Kidney glomerular epithelial cell (primary cell): ENCODE measurements at regions not wholly inside any gene's neighbourhood (a gene's known extent, or its start where the extent isn't known, plus 50 kb on each side); places are given as distances from the start of the nearest gene placed in this dataset.

Experiments
- DNase-seq: peaks from one replicate; lab custom pipeline; 2025; lab: John Stamatoyannopoulos, UW

GRCh38 chr11:112355726-112356125 lies 95.1 kb upstream of the PLET1 start:
- DNase-seq = no peak

GRCh38 chr11:112357488-112357887 lies 96.8 kb upstream of the PLET1 start:
- no peak for DNase-seq

- no peak for DNase-seq
Measured at GRCh38 chr11:112361396-112361795, 100.7 kb upstream of the PLET1 start.

DNA sequence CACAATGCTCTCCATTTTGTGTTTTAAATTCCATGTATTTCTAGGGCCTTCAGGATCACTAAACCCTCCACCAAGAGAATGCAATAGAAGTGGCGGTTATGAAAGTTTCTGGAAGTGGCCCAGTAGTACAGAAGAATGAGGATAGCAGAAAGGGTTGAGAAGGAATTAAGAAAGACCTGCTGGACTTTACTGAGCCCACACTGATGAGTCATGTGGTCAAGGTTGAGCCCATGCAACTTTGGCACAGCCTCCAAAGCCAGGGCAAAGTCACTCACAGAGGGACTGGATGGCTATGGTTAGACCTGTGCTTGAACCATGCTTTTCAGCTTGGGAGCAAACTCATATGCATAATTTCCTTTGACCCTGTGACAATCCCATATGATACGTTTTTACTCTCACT lies 102.9 kb upstream of the PLET1 start:
- no peak for DNase-seq

DNA sequence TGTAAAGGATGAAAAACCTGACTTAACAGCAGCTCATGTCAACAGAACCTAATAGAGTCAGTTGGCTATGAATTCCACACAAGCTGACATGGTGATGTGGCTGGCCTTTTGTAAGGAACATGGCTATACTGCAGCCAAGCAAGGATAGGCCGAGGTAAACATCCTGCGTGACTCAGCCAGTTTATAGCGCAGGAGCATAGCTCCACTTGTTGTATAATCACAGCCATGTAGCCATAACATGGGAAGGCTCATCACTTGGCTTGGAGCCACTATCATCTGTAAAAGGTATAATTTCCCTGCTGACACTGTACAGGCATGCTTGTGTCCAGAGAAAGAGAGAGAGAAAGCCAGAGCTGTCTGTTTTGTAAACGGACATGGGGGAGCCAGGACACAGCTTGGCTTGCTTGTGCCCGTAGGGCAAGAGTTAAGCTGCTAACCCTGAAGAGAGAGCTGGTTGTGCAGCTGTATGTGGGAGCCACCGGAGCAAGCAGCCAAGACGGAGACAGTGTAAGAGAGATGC lies 104.4 kb upstream of the PLET1 start:
- DNase-seq = no peak

- DNase-seq = no peak
Measured at GRCh38 chr11:112366012-112366411, 105.4 kb upstream of the PLET1 start.

GRCh38 chr11:112366777-112367176 lies 106.1 kb upstream of the PLET1 start:
- DNase-seq = no peak

DNA sequence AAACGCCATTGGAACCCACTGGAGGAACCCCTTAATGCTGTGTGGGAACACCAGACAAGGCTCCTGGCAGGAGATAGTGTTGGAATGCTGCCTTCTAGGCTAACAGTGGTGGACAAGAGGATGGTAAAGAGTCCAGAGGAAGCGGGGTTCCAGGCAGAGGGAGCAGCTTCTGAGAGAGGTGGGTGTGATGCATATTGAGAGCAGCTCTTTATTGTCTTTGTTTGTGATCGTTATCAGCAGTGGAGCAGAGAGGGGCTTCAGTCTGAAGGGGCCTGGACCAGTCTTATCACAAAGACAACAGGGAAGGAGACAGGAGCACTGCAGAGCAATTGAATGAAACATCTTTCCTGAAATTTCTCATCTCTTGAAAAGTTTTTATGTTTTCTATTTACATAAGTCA lies 106.8 kb upstream of the PLET1 start:
- no peak for DNase-seq

DNA sequence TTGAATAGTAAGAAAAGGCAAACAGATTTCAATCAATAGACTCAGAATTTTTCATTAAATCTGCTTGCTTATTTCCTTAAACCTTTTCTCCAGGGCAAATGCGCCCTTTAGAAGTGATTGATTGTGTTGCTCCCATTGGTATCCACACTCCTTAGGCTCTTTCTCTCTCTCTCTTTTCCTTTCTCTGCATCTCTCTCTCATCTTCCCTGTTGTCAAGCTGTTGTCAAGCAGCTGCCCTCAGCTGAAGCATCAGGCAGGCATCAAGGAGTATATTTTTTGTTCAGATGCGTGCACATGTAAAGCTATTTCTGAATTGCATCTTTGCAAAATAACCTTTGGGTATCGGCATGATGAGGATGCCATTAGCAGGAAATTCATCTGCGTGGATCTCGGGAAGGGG lies 107.2 kb upstream of the PLET1 start:
- DNase-seq = no peak

DNA sequence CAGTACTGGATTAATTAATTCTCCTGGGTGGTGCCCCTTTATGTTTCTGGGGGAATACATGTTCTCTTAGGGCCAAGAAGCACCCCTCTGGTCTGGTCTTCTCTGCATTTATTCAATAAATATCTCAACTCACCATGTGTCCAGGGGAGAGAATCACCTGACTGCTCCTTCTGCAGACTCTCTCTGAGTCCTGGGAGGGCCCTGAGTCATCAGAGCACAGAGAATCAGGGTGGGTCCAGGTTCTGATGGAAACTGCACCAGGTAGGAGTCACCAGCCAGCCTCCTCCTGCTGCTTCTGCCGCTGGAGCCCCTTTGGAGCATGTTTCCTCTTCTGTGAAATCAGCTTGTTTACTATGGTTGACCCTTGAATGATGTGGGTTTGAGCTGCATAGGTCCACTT lies 107.7 kb upstream of the PLET1 start:
- no peak for DNase-seq

GRCh38 chr11:112369374-112369773 lies 108.7 kb upstream of the PLET1 start:
- DNase-seq = no peak

DNA sequence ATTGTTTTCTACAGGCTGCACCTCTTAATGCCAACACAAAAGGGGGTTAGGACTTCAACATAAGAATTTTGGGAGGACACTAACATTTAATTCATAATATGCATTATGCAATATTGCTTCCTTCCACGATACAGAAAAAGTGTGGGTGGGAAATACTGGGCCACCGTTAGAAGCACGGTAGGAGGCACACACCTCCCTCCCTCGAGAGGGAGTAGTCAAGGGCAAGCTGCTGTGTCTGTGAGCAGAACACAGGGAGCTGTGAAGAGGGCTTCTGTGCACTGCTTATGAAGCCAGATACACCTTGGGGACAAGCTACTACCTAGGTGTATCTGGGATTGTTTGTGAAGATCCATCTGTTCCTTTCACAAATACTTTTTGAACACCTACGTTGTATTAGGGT lies 109.3 kb upstream of the PLET1 start:
- no peak for DNase-seq

- DNase-seq = no peak
Measured at GRCh38 chr11:112374486-112375140, 114.0 kb upstream of the PLET1 start.

- DNase-seq = no peak
Measured at GRCh38 chr11:112377946-112378345, 117.3 kb upstream of the PLET1 start.

GRCh38 chr11:112380464-112380863 lies 119.8 kb upstream of the PLET1 start:
- DNase-seq = no peak

DNA sequence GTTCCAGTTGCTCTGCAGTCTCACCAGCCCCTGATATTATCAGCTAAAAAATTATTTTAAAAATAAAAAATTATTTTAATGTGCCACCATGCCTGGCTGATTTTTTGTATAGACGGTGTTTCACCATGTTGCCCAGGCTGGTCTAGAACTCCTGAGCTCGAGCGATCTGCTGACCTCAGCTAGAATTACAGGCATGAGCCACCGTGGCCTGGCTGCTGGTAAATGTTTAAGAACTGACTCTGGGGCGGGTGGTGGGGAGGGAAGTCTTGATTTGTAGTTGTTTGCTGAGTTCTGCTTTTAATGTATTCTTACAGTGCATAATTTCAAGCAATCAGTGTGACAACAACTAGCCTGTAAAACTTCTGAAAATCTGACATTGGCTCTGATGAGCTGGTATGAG lies 120.9 kb upstream of the PLET1 start:
- no peak for DNase-seq

GRCh38 chr11:112382561-112382960 lies 121.9 kb upstream of the PLET1 start:
- DNase-seq = no peak

DNA sequence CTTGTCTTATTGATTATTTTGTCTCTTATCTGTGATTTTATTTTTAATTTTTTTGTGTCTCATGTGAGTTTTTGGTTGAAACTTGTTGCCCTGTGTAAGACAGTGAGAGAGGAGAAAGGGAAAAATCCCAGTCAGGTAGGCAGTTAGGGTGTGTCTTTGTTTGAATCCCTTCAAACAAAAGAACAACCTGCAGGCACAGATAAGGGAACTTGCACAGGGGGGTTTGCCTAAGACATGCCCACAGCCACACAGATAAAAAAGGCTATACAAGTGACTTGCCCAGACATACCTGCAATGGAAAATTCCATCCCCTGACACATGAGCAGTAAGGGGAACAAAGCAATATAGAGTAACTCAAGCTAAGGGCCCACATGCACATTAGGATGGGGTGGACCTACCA lies 127.8 kb upstream of the PLET1 start:
- no peak for DNase-seq

DNA sequence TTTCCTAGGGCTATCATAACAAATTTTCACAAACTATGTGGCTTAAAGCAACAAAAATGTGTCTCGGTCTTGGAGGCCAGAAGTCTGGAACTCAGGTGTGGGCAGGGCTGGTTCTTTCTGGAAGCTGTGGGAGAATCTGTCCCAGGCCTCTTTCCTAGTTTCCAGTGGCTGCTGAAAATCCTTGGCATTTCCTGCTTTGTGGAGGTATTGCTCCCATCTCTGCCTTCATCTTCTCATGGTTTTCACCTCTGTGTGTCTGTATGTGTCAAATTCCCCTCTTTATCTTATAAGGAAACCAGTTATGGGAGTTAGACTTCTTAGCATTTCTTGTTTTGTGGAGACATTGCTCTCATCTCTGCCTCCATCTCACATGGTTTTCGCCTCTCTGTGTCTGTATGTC lies 130.4 kb upstream of the PLET1 start:
- DNase-seq = no peak

- no peak for DNase-seq
Measured at GRCh38 chr11:112392904-112393303, 132.2 kb upstream of the PLET1 start.

DNA sequence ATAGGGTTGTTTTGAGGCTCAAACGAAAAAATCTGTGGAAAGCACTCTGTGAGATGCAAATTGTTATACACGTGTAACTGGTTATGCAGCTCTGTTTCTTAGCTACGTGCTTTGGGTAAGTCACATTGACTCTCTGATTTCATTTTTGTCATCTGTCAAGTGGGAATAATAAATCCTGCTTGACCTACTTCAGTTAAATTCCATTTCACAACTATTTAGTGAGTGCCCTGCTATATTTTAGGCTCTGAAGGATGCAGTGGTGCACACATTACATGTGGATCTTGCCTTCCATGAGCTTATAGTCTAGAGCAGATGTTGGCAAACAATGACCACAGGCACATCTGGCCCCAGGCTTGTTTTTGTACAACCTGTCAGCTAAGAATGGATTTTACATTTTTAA lies 133.6 kb upstream of the PLET1 start:
- no peak for DNase-seq

- DNase-seq = no peak
Measured at GRCh38 chr11:112396076-112396475, 135.4 kb upstream of the PLET1 start.

- no peak for DNase-seq
Measured at GRCh38 chr11:112398798-112399478, 138.3 kb upstream of the PLET1 start.

DNA sequence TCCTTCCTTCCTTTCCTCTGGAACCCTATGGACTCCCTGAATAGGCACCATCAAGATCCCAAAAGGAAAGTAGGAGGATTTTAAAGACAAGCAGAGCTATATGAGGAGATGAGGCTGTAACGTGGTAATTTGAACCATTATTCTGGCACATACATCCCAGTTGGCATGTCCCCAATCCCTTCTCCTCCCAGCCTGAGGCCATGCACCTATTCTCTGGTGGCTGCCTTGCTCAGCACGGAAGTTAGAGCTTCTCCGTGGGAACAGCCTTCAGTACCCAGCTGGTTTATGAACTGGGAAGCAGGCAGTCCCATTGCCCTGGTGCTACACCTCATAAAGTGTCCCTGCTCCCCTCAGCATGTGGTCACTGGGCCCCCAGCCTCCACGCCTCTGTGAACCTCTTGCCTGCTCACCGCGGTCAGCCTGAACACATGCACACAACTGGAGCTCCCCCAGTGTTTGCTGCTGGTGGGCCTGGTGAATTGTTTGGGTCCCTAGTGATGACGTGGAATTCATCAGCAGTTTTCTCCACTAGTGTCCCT lies 139.9 kb upstream of the PLET1 start:
- no peak for DNase-seq
